DOHH2 (cell line): ENCODE measurements at regions not wholly inside any gene's neighbourhood (a gene's known extent, or its start where the extent isn't known, plus 50 kb on each side); places are given as distances from the start of the nearest gene placed in this dataset.

Experiments used
- EZH2phosphoT487 ChIP-seq: fragments of 200-600 bp; sonication (generic); IDR thresholded peaks from 2 replicates; pipeline ENCODE4 v1.6.1; 2017; ENCODE audit warnings: borderline replicate concordance, mild to moderate bottlenecking, antibody characterized with exemption, low read length, moderate library complexity, mixed read lengths
- TF ChIP-seq, protein P1 (sequence below): fragments of 200-600 bp; sonication (generic); IDR thresholded peaks from one replicate; pipeline ENCODE4 v1.5.1; 2014; ENCODE audit warnings: antibody characterized with exemption, mild to moderate bottlenecking, low read depth, low read length; ENCODE audit not compliant: poor library complexity, severe bottlenecking

DNA sequence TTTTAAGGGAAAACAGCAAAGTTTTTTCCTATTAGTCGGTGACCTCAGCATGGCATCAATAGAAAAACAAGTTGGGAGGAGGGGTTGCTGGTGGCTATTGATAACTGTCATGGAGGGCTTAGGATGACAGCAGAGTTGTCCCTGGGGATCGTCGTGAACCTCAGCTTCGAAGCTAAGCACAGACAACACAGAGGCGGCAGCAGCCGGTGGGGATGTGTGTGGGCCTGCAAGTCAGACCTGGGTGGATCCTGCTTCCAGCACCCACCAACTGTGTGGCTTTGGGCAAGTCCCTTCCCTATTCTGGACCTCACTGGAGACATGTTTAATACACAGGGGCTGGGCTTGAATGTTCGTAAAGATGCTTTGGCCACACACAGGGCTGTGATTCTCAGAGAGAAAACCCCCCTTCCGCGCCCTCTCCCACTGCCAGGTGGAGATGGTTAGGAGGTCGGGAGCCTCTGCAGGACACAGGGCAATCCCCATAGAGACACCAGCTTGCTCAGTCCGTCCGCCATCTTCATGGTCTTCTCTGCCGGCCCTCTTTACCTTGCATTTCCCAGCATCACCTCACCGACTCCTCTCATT, 83.1 kb upstream of the TOX2 start:
- TF ChIP-seq, protein P1, sequence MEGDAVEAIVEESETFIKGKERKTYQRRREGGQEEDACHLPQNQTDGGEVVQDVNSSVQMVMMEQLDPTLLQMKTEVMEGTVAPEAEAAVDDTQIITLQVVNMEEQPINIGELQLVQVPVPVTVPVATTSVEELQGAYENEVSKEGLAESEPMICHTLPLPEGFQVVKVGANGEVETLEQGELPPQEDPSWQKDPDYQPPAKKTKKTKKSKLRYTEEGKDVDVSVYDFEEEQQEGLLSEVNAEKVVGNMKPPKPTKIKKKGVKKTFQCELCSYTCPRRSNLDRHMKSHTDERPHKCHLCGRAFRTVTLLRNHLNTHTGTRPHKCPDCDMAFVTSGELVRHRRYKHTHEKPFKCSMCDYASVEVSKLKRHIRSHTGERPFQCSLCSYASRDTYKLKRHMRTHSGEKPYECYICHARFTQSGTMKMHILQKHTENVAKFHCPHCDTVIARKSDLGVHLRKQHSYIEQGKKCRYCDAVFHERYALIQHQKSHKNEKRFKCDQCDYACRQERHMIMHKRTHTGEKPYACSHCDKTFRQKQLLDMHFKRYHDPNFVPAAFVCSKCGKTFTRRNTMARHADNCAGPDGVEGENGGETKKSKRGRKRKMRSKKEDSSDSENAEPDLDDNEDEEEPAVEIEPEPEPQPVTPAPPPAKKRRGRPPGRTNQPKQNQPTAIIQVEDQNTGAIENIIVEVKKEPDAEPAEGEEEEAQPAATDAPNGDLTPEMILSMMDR = no peak
- no peak for TF ChIP-seq EZH2phosphoT487
